ENCODE measurements at regions not wholly inside any gene's neighbourhood (a gene's known extent, or its start where the extent isn't known, plus 50 kb on each side); places are given as distances from the start of the nearest gene placed in this dataset.
A peak's percentile ranks its signal among the peaks of the same experiment; 100 is the strongest.
"Not testable (repeated sequence)": the region's sequence is repeated elsewhere in the genome, so short reads cannot be mapped to it uniquely, and the experiment has no call there.

DNA sequence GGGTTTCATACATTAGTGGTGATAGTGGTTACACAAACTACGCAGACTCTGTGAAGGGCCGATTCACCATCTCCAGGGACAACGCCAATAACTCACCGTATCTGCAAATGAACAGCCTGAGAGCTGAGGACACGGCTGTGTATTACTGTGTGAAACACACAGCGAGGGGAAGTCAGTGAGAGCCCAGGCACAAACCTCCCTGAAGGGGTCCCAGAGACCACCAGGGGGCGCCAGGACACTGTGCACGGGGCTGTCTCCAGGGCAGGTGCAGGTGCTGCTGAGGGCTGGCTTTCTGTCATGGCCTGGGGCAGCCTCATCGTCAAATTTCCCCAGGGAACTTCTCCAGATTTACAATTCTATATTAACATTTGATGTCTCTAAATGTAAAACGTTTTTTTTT lies 184.6 kb upstream of the TP53TG3C start:
- DNase-seq = peak; percentile 54

DNA sequence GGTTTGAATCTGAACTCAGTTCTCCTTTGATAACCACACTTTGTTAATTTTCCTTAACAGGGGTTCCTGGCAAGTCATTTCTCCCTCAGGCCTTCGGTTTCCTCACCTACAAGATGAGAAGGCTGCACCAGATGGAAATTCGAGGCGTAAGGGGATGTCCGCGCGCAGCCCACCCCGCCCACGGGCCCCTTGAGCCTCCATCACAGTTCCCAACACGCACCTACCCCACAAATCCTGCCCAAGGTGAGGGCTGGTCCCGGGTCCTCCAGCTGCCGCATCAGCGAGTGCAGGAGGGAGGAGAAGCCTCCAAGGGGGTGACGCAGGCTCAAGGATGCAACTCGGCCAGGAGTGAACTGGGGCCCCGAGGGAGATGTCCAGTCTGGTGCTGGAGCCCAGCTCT lies 166.9 kb upstream of the TP53TG3C start:
- DNase-seq = not testable (repeated sequence)

DNA sequence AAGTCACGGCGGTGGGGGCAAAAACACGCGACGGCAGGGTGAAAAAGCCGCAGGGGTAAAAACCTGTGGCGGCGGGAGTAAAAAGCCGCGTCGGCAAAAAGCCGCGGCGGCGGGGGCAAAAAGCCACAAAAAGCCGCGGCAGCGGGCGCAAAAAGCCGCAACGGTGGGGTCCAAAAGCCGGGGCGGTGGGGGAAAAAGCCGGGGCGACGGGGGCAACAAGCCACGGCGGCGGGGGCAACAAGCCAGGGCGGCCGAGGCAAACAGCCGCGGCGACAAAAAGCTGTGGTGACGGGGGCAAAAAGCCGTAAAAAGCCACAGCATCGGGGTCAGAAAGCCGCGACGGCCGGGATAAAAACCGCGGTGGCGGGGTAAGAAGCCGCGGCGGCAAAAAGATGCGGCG lies 166.1 kb upstream of the TP53TG3C start:
- DNase-seq = not testable (repeated sequence)

DNA sequence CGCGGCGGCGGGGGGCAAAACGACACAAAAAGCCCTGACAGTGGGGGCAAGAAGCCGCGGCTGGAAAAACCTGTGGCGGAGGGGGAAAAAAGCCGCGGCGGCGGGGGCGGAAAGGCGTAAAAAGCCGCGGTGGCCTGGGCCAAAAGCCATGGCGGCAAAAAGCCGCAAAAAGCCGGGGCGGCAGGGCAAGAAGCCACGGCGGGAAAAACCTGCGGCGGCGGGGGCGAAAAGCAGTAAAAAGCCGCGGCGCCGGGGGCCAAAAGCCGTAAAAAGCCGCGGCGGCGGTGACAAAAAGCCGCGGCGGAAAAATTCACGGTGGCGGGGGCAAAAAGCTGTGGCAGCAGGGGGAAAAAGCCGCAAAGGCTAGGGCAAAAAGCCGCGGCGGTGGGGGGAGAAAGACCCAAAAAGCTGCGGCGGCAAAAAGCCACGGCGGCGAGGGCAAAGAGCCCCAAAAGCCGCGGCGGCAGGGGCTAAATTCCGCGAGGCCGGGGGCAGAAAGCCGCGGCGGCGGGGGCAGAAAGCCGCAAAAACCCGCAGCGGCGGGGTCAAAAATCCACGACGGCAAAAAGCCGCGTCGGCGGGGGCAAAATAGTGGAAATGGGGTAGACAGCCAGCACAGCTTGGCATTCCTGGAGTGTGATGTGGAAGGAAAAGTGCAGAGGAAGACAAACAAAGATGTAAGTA lies 165.2 kb upstream of the TP53TG3C start:
- DNase-seq = not testable (repeated sequence)

DNA sequence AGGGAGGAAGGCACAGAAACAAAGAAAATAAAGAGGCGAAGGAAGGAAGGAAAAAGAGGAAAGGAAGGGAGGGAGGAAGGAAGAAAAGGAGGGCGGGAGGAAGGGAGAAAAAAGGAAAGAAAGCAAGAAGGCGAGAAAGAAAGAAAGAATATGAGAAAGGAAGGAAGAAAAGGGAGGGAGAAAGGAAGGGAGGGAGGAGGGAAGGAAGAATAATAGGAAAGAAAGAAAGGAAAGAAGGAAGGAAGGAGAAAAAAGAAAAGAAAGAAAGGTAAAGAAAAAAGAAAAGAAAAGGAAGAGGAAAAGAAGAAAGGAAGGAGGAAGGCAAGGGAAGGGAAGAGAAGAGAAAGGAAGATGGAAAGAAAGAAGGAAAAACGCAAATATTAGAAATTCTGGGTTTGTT lies 145.2 kb upstream of the TP53TG3C start:
- DNase-seq = not testable (repeated sequence)

DNA sequence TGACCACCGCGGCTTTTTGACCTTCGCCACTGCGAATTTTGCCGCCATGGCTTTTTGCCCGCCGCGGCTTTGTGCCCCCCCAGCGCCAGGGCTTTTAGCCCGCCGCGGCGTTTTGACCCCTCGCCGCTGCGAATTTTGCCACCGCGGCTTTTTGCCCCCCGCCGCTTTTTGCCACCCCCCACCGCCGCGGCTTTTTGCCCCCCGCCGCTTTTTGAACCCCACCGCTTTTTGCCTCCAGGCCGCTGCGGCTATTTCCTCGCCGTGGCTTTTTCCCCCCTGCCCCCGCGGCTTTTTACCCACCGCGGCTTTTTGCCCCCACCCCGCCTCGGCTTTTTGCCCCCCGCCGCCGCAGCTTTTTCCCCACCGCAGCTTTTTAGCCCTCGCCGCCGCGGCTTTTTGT lies 134.8 kb upstream of the TP53TG3C start:
- no peak for DNase-seq

DNA sequence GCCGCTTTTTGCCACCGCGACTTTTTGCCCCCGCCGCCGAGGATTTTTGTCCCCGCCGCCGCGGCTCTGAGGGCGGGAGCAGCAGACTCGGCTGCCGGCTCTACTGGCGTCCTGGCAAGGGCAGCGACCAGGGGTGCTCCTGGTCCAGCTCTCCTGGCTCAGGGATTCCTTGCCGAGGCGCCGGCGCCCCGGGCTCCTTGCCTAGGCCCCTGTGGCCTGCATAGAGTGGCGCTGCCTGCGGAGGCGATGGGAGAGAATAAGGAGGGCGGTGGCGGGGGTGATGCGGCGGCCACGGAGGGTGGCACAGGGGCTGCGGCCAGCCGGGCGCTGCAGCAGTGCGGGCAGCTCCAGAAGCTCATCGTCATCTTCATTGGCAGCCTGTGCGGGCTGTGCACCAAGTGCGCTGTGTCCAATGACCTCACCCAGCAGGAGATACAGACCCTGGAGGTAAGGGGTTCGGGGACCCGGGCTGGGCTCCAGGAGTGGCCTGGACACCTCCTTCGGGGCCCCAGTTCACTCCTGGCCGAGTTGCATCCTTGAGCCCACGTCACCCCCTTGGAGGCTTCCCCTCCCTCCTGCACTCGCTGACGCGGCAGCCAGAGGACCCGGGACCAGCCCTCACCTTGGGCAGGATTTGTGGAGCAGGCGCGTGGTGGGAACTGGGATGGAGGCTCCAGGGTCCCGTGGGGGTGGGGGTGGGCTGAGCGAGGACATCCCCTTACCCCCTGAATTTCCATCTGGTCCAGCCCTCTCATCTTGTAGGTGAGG lies 134.2 kb upstream of the TP53TG3C start:
- not testable (repeated sequence) for DNase-seq

DNA sequence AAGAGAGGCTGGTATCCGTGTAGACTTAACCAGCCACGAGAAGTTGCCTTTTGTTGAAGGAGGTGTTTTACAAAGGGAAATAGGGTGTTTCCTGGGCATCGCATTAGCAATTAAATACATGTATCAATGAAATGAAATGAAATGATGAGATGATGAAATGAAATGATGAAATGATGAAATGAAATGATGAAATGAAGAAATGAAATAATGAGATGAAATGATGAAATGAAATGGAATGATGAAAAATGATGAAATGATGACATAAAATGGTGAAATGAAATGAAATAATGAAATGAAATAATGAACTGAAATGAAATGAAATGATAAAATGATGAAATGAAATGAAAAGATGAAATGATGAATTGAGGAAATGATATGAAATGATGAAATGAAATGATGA lies 131.3 kb upstream of the TP53TG3C start:
- DNase-seq = not testable (repeated sequence)

DNA sequence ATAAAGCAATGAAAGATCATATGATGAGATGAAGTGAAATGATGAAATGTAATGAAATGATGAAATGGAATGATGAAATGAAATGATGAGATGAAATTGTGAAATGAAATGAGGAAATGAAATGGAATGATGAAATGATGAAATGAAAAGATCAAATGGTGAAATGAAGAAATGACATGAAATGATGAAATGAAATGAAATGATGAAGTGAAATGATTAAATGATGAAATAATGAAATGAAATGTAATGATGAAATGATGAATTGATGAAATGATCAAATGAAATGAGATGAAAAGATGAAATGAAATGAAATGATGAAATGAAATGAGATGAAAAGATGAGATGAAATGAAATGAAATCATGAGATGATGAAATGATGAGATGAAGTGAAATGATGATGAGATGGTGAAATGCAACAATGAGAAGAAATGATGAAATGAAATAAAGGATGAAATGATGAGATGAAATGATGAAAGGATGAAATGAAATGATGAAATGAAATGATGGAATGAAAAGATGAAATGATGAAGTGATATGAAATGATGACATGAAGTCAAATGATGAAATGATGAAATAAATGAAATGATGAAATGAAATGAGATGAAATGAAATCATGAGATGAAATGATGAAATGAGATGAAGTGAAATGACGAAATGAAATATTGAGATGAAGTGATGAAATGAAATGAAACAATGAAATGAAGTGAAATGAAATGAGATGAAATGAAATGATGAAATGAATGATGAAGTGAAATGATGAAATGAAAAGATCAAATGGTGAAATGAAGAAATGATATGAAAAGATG lies 130.5 kb upstream of the TP53TG3C start:
- not testable (repeated sequence) for DNase-seq

DNA sequence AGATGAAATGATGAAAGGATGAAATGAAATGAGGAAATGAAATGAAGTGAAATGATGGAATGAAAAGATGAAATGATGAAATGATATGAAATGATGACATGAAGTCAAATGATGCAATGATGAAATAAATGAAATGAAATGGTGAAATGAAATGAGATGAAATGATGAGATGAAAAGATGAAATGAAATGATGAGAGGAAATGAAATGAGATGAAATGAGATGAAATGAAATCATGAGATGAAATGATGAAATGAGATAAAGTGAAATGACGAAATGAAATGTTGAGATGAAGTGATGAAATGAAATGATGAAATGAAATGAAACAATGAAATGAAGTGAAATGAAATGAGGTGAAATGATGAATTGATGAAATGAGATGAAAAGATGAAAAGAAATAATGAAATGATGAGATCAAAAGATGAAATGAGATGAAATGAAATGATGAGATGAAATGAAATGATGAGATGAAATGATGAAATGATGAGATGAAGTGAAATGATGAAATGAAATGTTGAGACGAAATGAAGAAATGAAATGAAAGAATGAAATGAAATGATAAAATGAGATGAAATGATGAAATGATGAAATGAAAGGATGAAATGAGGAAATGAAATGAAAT lies 129.5 kb upstream of the TP53TG3C start:
- not testable (repeated sequence) for DNase-seq

Data from activated CD4-positive, alpha-beta T cell treated with anti-CD3 and anti-CD28 coated beads, Interleukin-10, Interleukin-2, amounts not matched to agents 100 ng/mL and 50 ng/mL, durations not matched to agents 16 hours and 8 hours (primary cell).